PC-3 (cell line): ENCODE measurements at regions not wholly inside any gene's neighbourhood (a gene's known extent, or its start where the extent isn't known, plus 50 kb on each side); places are given as distances from the start of the nearest gene placed in this dataset.

ENCODE experiments used
- CTCF ChIP-seq: fragments of 300-600 bp; sonication (generic); conservative IDR thresholded peaks from 2 replicates; pipeline ENCODE4 v1.5.1; 2017; ENCODE audit warnings: antibody characterized with exemption, low read depth, mild to moderate bottlenecking, low read length
- EZH2 ChIP-seq: fragments of 300-600 bp; sonication (generic); IDR thresholded peaks from one replicate; pipeline ENCODE4 v1.6.1; 2017; ENCODE audit warnings: antibody characterized with exemption, mild to moderate bottlenecking, low read length; ENCODE audit not compliant: unreplicated experiment
- EZH2phosphoT487 ChIP-seq: fragments of 300-600 bp; sonication (generic); IDR thresholded peaks from 2 replicates; pipeline ENCODE4 v1.6.1; 2018; ENCODE audit warnings: mild to moderate bottlenecking, antibody characterized with exemption, low read length, borderline replicate concordance

- no peak for TF ChIP-seq CTCF
- no peak for TF ChIP-seq EZH2phosphoT487
- TF ChIP-seq EZH2, result no peak
Measured at GRCh38 chr13:30123575-30123974, 183.8 kb downstream of the KATNAL1 start.
